GM18909 (cell line): ENCODE measurements at regions not wholly inside any gene's neighbourhood (a gene's known extent, or its start where the extent isn't known, plus 50 kb on each side); places are given as distances from the start of the nearest gene placed in this dataset.

Experiments
- ATAC-seq: cut with Tn5 transposase; IDR thresholded peaks from one replicate; pipeline ENCODE4 v1.9.1; 2021; ENCODE audit warnings: mild to moderate bottlenecking; ENCODE audit not compliant: unreplicated experiment, poor library complexity

GRCh38 chr7:12119620-12120303 lies 91.3 kb upstream of the TMEM106B start:
- ATAC-seq, result no peak

GRCh38 chr7:12120632-12121031 lies 90.5 kb upstream of the TMEM106B start:
- no peak for ATAC-seq

GRCh38 chr7:12123172-12123571 lies 87.9 kb upstream of the TMEM106B start:
- ATAC-seq, result no peak

- no peak for ATAC-seq
These were observed 87.1 kb upstream of the TMEM106B start for GRCh38 chr7:12124028-12124427.

GRCh38 chr7:12127455-12127854 lies 83.6 kb upstream of the TMEM106B start:
- no peak for ATAC-seq

GRCh38 chr7:12130609-12131008 lies 80.5 kb upstream of the TMEM106B start:
- no peak for ATAC-seq

GRCh38 chr7:12131122-12131521 lies 80.0 kb upstream of the TMEM106B start:
- ATAC-seq, result no peak

- ATAC-seq, result no peak
These were observed 77.2 kb upstream of the TMEM106B start for GRCh38 chr7:12133865-12134264.

GRCh38 chr7:12136523-12136922 lies 74.6 kb upstream of the TMEM106B start:
- ATAC-seq, result no peak

GRCh38 chr7:12137283-12137682 lies 73.8 kb upstream of the TMEM106B start:
- ATAC-seq, result no peak

GRCh38 chr7:12138421-12138820 lies 72.7 kb upstream of the TMEM106B start:
- ATAC-seq, result no peak

- ATAC-seq, result no peak
These were observed 71.7 kb upstream of the TMEM106B start for GRCh38 chr7:12139416-12139815.

GRCh38 chr7:12146813-12147212 lies 64.3 kb upstream of the TMEM106B start:
- ATAC-seq, result no peak

GRCh38 chr7:12152196-12152918 lies 58.7 kb upstream of the TMEM106B start:
- ATAC-seq, result no peak

GRCh38 chr7:12154119-12154518 lies 57.0 kb upstream of the TMEM106B start:
- no peak for ATAC-seq

GRCh38 chr7:12157517-12157916 lies 53.6 kb upstream of the TMEM106B start:
- ATAC-seq, result no peak

GRCh38 chr7:12158334-12159060 lies 52.6 kb upstream of the TMEM106B start:
- no peak for ATAC-seq

- ATAC-seq, result no peak
These were observed 49.9 kb upstream of the TMEM106B start for GRCh38 chr7:12161146-12161545.
